ENCODE measurements at regions not wholly inside any gene's neighbourhood (a gene's known extent, or its start where the extent isn't known, plus 50 kb on each side); places are given as distances from the start of the nearest gene placed in this dataset.

GRCh38 chr16:13697568-13697967 is 222.4 kb upstream of the ERCC4 start:
- TF ChIP-seq POLR2A (IDR thresholded peaks at IDR 0.05) = no peak
- no peak for TF ChIP-seq CTCF (IDR thresholded peaks at IDR 0.05)
